CD4-positive, CD25-positive, alpha-beta regulatory T cell (primary cell): ENCODE measurements at regions not wholly inside any gene's neighbourhood (a gene's known extent, or its start where the extent isn't known, plus 50 kb on each side); places are given as distances from the start of the nearest gene placed in this dataset.
"Not testable (repeated sequence)": the region's sequence is repeated elsewhere in the genome, so short reads cannot be mapped to it uniquely, and the experiment has no call there.

Source experiments
- ATAC-seq, 2 donors: fragments of 150-1000 bp; cut with Tn5 transposase; one replicate each; pipeline ENCODE4 v1.10.0; 2021; ENCODE audit warnings: low read depth in 2 of 2, moderate number of reproducible peaks in 2 of 2, moderate library complexity in 1 of 2
- DNase-seq, 3 donors: peaks; one replicate each; pipeline versions ENCODE4 v3.0.0 to v3.0.0-alpha.2; 2012 to 2022; ENCODE audit warnings: mixed read lengths in 1 of 3
- H3K27ac ChIP-seq: one replicate; pipeline ENCODE4 v1.7.0; 2013; ENCODE audit warnings: mild to moderate bottlenecking, low read length; ENCODE audit not compliant: insufficient read depth, poor library complexity, severe bottlenecking
- H3K27me3 ChIP-seq: one replicate; pipeline ENCODE4 v1.7.0; 2013; ENCODE audit warnings: low read length; ENCODE audit not compliant: control insufficient read depth, insufficient read depth
- H3K36me3 ChIP-seq: one replicate; pipeline ENCODE4 v1.7.0; 2013; ENCODE audit warnings: mild to moderate bottlenecking, low read length, moderate library complexity; ENCODE audit not compliant: control insufficient read depth, insufficient read depth
- H3K4me1 ChIP-seq: 2 replicates; pipeline ENCODE4 v1.7.0; 2013; ENCODE audit warnings: mild to moderate bottlenecking, low read length; ENCODE audit not compliant: insufficient read depth, control insufficient read depth, poor library complexity, severe bottlenecking
- H3K4me3 ChIP-seq: one replicate; pipeline ENCODE4 v1.7.0; 2013; ENCODE audit warnings: low read depth, mild to moderate bottlenecking, low read length, moderate library complexity
- H3K9me3 ChIP-seq, 2 experiments: 1 replicate in 1 of 2; 2 replicates in 1 of 2; pipeline ENCODE4 v1.7.0; 2013; ENCODE audit warnings: low read length in 2 of 2, mild to moderate bottlenecking in 1 of 2, moderate library complexity in 1 of 2; ENCODE audit not compliant: control insufficient read depth in 2 of 2
- H3K27ac Mint-ChIP-seq, 3 donors: one replicate each; pipeline ENCODE4 v1.8.0; 2020 to 2022; ENCODE audit warnings: mild to moderate bottlenecking in 3 of 3, mixed read lengths in 3 of 3, moderate library complexity in 2 of 3
- H3K27me3 Mint-ChIP-seq: one replicate; pipeline ENCODE4 v1.8.0; 2022; ENCODE audit warnings: mild to moderate bottlenecking, mixed read lengths
- H3K36me3 Mint-ChIP-seq: one replicate; pipeline ENCODE4 v1.8.0; 2020; ENCODE audit warnings: mixed read lengths
- H3K4me1 Mint-ChIP-seq, 4 donors: one replicate each; pipeline ENCODE4 v1.8.0; 2020 to 2022; ENCODE audit warnings: mixed read lengths in 4 of 4, mild to moderate bottlenecking in 1 of 4
- H3K4me3 Mint-ChIP-seq, 4 donors: one replicate each; pipeline ENCODE4 v1.8.0; 2020 to 2022; ENCODE audit warnings: mild to moderate bottlenecking in 4 of 4, mixed read lengths in 4 of 4, moderate library complexity in 3 of 4
- H3K9me3 Mint-ChIP-seq, 7 donors: one replicate each; pipeline ENCODE4 v1.8.0; 2020 to 2022; ENCODE audit warnings: mixed read lengths in 7 of 7, mild to moderate bottlenecking in 3 of 7, moderate library complexity in 2 of 7

DNA sequence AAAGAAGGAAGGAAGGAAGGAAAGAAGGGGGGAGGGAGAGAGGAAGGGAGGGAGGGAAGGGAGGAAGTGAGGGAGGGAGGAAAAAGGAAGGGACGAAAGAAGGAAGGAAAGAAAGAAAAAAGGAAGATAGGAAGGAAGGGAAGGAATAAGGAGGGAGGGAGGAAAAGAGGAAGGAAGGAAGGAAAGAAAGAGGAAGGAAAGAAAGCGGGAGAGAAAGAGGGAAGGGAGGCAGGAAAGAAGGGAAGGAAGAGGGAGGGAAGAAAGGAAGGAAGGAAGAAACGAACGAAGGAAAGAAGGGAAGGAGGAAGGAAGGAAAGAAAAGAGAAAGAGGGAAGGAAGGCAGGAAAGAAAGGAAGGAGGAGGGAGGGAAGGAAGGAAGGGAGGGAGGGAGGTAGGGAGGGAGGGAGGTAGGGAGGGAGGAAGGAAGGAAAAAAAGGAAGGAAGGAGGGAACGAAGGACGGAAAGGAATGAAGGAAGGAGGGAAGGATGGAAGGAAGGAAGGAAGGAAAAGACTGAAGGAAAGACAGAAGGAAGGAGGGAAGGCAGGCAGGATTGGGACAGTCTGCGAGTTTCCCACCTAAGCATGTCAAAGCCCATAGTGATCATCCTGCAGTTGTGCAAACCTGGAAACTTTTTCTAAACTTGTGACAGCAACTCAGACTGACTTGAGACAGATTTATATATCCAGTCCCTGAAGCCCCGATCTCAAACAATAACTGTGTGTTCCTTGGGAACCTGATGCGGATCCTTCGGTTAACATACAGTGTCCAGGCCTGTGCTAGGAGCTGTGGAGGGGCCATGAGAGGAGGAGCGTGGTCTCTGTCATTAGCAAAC, 59.8 kb upstream of the IYD start:
- Histone ChIP-seq H3K9me3 (no peaks in the 10 kb centered on the region), H3K36me3 (no peaks in the 10 kb centered on the region), H3K4me1 (no peaks in the 10 kb centered on the region), H3K27ac (no peak overlapping the region), H3K27me3 (no peaks in the 10 kb centered on the region), H3K4me3 (no peak overlapping the region)
- ATAC-seq (no peak), DNase-seq (no peak)
- Mint-ChIP-seq H3K27ac (no peak overlapping the region), H3K4me3 (no peak overlapping the region), H3K27me3 (peaks cover 17% of the 10 kb centered on the region), H3K9me3 (peaks cover 0 to 5% (median 0%) of the 10 kb centered on the region in 7 donors), H3K36me3 (no peaks in the 10 kb centered on the region), H3K4me1 (no peaks in the 10 kb centered on the region)

- Mint-ChIP-seq H3K9me3 (peaks cover 0 to 5% (median 0%) of the 10 kb centered on the region in 7 donors), H3K4me3 (no peak overlapping the region), H3K27me3 (peaks cover 17% of the 10 kb centered on the region), H3K4me1 (no peaks in the 10 kb centered on the region), H3K27ac (no peak overlapping the region), H3K36me3 (no peaks in the 10 kb centered on the region)
- no peaks in the 10 kb centered on the region for H3K9me3 ChIP-seq
- H3K27ac ChIP-seq: no peak overlapping the region
- no peak for DNase-seq
- no peaks in the 10 kb centered on the region for H3K27me3 ChIP-seq
- H3K4me3 ChIP-seq: no peak overlapping the region
- H3K36me3 ChIP-seq: no peaks in the 10 kb centered on the region
- no peaks in the 10 kb centered on the region for H3K4me1 ChIP-seq
- ATAC-seq: no peak
Measured at GRCh38 chr6:150310539-150310938, 58.3 kb upstream of the IYD start.

DNA sequence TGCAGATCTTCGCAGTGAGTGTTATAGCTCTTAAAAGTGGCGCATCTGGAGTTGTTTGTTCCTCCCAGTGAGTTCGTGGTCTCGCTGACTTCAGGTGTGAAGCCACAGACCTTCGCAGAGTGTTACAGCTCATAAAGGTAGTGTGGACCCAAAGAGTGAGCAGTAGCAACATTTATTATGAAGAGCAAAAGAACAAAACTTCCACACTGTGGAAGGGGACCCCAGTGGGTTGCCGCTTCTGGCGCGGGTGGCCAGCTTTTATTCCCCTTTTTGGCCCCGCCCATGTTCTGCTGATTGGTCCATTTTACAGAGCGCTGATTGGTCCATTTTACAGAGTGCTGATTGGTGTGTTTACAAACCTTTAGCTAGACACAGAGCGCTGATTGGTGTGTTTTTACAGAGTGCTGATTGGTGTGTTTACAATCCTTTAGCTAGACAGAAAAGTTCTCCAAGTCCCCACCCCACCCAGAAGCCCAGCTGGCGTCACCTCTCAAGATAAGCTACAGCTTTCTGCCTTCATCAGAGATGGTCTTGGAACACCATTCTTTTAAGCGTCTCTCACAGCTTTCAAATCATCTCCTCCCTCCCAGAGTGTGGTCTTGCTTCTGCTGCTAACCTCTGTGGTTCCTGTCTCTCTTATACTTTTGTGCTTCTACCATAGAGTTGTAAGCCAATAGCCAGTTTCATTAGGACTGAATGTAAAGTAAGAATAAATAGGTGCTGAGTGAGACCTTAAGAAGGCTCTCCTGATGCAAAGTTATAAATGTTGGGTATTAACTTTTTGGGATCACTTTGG, 57.5 kb upstream of the IYD start:
- not testable (repeated sequence) for H3K27ac Mint-ChIP-seq

DNA sequence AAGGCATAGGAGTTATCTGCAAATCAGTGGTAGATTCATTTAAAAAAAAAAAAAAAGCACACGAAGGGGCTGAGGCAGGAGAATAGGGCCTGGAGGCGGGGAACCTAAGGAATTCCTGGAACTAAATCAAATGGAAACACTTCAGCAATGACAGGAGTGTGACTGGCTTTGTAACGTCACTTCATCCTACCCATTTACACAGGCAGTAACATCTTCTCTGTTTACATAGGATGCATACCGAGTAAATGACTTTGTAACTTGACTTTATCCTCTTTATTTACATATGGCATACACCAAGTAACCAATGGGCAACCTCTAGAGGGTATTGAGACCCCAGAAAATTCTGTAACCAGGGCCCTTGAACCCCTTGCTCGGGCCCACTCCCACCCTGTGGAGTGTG, 56.4 kb upstream of the IYD start:
- H3K27ac ChIP-seq: no peak overlapping the region

More for the DNA sequence above, 57.5 kb upstream of the IYD start:
- H3K4me3 ChIP-seq, H3K36me3 Mint-ChIP-seq, H3K36me3 ChIP-seq, H3K27ac ChIP-seq, H3K4me1 Mint-ChIP-seq, H3K4me1 ChIP-seq, H3K9me3 Mint-ChIP-seq, H3K4me3 Mint-ChIP-seq, H3K9me3 ChIP-seq, H3K27me3 ChIP-seq, DNase-seq, ATAC-seq: not testable (repeated sequence)
- H3K27me3 Mint-ChIP-seq: peaks cover 14% of the 10 kb centered on the region

GRCh38 chr6:150312844-150313584, 55.8 kb upstream of the IYD start:
- Histone ChIP-seq H3K27me3 (no peaks in the 10 kb centered on the region), H3K9me3 (no peaks in the 10 kb centered on the region), H3K4me1 (no peaks in the 10 kb centered on the region), H3K36me3 (no peaks in the 10 kb centered on the region), H3K27ac (no peak overlapping the region), H3K4me3 (no peak overlapping the region)
- Mint-ChIP-seq H3K27ac (no peak overlapping the region), H3K27me3 (peaks cover 12% of the 10 kb centered on the region), H3K9me3 (peaks cover 0 to 3% (median 0%) of the 10 kb centered on the region in 7 donors), H3K4me3 (no peak overlapping the region), H3K4me1 (no peaks in the 10 kb centered on the region), H3K36me3 (no peaks in the 10 kb centered on the region)
- DNase-seq (no peak), ATAC-seq (no peak)

More for the DNA sequence above, 56.4 kb upstream of the IYD start:
- H3K4me3 ChIP-seq: no peak overlapping the region
- H3K27ac Mint-ChIP-seq: no peak overlapping the region
- H3K9me3 Mint-ChIP-seq: peaks cover 0 to 3% (median 0%) of the 10 kb centered on the region in 7 donors
- no peaks in the 10 kb centered on the region for H3K36me3 Mint-ChIP-seq
- no peaks in the 10 kb centered on the region for H3K27me3 ChIP-seq
- H3K27me3 Mint-ChIP-seq: peaks cover 12% of the 10 kb centered on the region
- no peaks in the 10 kb centered on the region for H3K4me1 ChIP-seq
- ATAC-seq: no peak
- no peaks in the 10 kb centered on the region for H3K4me1 Mint-ChIP-seq
- H3K36me3 ChIP-seq: no peaks in the 10 kb centered on the region
- H3K9me3 ChIP-seq: no peaks in the 10 kb centered on the region
- no peak for DNase-seq
- no peak overlapping the region for H3K4me3 Mint-ChIP-seq

DNA sequence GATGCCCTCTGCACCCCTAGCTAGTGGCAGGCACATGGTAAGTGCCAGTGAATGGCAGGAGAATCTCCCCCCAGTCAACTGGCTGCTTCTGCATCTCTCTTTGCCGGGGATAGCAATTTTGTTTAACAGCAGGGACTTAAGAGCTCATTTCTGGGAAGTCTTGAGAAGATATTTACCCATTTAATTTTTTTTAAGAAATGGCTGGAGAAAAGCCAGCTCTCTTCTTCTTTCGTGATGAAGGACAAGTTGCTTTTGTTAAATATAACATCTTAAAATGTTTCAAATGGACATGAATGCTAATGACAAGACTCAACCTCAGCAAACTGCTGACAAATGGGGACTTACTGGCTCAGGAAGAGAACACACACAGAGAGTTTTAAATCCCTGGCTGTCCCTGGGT, 55.0 kb upstream of the IYD start:
- no peaks in the 10 kb centered on the region for H3K4me1 Mint-ChIP-seq
- H3K36me3 Mint-ChIP-seq: no peaks in the 10 kb centered on the region
- no peak for DNase-seq
- H3K27me3 Mint-ChIP-seq: peaks cover 7% of the 10 kb centered on the region
- no peak overlapping the region for H3K4me3 ChIP-seq
- H3K9me3 ChIP-seq: no peaks in the 10 kb centered on the region
- H3K4me1 ChIP-seq: no peaks in the 10 kb centered on the region
- H3K36me3 ChIP-seq: no peaks in the 10 kb centered on the region
- H3K27ac Mint-ChIP-seq: no peak overlapping the region
- H3K27ac ChIP-seq: no peak overlapping the region
- H3K4me3 Mint-ChIP-seq: no peak overlapping the region
- peaks cover 0 to 2% (median 0%) of the 10 kb centered on the region in 7 donors for H3K9me3 Mint-ChIP-seq
- no peaks in the 10 kb centered on the region for H3K27me3 ChIP-seq
- ATAC-seq: no peak

- Mint-ChIP-seq H3K4me1 (no peaks in the 10 kb centered on the region), H3K27ac (no peak overlapping the region), H3K9me3 (peaks cover 0 to 1% (median 0%) of the 10 kb centered on the region in 7 donors), H3K27me3 (peaks cover 10% of the 10 kb centered on the region), H3K36me3 (no peaks in the 10 kb centered on the region), H3K4me3 (no peak overlapping the region)
- no peaks in the 10 kb centered on the region for H3K4me1 ChIP-seq
- no peak overlapping the region for H3K4me3 ChIP-seq
- DNase-seq: no peak
- no peak overlapping the region for H3K27ac ChIP-seq
- no peaks in the 10 kb centered on the region for H3K27me3 ChIP-seq
- ATAC-seq: no peak
- H3K9me3 ChIP-seq: no peaks in the 10 kb centered on the region
- H3K36me3 ChIP-seq: no peaks in the 10 kb centered on the region
Measured at GRCh38 chr6:150314230-150315188, 54.3 kb upstream of the IYD start.
